Effector CD8-positive, alpha-beta T cell (primary cell): ENCODE measurements at regions not wholly inside any gene's neighbourhood (a gene's known extent, or its start where the extent isn't known, plus 50 kb on each side); places are given as distances from the start of the nearest gene placed in this dataset.

ENCODE experiments used
- DNase-seq: peaks from one replicate; lab custom pipeline; 2025; lab: John Stamatoyannopoulos, UW

GRCh38 chr17:77572065-77572601 lies 386.4 kb upstream of the TNRC6C start:
- no peak for DNase-seq

DNA sequence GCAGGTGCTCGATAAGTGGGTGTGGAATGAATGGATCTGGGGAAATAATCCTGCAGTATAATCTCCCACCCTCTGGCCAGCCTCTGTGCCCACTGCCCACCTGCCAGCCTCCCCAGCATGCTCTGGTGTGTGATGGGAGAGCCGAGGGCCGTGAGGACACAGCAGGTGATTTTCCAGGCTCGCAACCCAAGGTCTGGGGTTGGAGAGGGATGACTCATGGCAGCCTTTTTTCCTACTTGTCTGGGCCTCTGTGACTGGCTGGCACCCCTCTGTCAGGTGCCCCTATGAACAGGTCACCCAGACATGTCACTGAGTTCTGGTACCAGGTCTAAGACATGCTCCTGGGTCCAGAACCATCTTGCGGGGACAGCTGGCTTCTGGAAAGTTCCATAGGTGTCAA lies 385.7 kb upstream of the TNRC6C start:
- no peak for DNase-seq

GRCh38 chr17:77577491-77577890 lies 381.0 kb upstream of the TNRC6C start:
- DNase-seq: no peak

DNA sequence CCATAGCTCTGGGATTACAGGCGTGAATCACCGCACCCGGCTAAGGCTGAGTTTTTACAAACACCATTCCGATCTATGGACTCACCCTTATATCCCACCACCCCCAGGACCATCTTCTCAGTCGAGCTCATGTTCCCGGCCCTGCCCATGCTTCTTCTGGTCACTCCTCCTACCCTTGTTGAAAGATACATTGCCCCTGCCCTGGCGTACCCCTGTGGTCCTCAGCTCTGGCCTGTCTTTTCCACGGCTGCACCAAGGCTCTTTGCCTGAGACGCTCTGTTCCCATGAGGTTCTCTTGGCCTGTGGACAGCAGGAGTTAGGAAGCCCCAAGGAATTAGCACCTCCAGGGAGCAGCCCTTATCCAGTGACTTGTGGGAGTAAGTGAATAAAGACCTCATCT lies 379.4 kb upstream of the TNRC6C start:
- no peak for DNase-seq

- no peak for DNase-seq
Measured at GRCh38 chr17:77579682-77580081, 378.8 kb upstream of the TNRC6C start.

GRCh38 chr17:77580531-77581270 lies 377.8 kb upstream of the TNRC6C start:
- DNase-seq: no peak

- DNase-seq: no peak
Measured at GRCh38 chr17:77581480-77581879, 377.0 kb upstream of the TNRC6C start.

- DNase-seq: no peak
Measured at GRCh38 chr17:77585142-77585860, 373.2 kb upstream of the TNRC6C start.

DNA sequence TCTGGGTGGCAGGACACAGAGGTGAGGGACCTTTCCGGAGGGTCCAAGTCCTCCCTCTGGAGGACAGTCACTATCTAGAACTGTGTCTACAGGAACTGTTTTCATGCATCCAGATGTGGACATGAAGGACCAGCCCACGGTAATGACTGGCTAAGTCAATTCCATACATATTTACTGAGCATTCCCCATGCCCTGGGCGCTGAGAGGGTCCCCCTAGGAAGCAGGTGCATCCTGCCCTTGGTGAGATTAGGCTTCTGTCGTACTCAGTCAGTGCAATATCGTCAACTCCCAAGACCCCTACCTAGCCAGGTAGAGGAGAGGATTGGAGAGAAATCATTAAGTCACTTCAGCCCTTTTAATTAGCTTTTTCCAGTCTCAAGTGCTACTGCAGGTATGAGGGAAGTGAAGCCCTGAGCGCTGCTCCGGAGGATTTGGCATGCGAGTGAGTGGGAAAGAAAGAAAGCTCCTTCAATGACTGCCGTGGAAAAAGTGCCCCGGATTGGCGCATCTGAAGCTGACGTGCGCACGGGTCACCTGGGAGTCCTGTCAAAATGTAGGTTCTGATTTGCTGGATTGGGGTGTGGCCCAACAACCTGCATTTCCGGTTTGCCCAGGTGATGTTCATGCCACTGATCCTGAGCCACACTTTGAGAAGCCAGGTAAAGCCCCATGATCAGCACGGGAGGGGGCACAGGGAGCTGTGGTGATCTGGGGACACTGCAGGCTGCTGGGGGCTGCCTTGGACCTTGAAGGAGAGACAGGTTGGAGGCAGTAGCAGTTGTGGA lies 367.4 kb upstream of the TNRC6C start:
- DNase-seq: no peak

GRCh38 chr17:77592106-77592865 lies 366.2 kb upstream of the TNRC6C start:
- no peak for DNase-seq

- no peak for DNase-seq
Measured at GRCh38 chr17:77593081-77593480, 365.4 kb upstream of the TNRC6C start.

DNA sequence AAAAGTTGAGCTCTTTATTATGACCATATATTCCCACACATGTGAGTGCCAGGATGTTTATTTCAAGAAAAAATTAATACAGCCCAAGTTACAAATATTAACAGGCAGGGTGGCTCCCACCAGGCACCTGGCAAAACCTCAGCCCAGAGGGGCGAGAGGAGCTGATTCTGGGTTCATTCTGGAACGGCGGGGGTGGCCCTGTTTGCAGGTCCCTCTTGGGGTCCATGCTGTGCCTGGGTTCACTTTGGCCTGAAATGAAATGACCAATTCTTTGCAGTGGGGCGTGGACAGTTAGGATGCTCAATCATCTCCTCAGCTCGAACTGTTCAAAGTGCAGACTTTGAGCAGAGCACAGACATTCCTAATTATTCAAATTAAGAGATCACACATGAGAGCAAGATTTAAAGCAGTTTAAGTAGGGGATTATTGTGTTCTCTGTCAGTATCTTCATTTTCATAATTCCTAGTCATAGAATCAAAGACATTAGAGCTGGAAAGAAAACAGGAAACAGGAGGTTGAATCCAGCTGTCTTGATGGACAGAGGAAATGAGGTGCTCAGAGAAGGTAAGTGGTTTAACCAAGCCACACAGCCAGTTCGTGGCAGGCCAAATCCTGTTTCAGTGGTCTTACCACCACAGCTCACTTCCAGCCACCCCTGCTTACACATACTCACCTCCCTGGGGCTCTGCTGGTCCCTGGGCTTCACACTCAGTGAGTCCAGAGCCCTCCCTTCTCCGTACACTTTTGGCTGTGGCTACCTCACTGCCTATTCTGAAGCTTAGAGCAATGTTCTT lies 363.9 kb upstream of the TNRC6C start:
- DNase-seq: no peak

DNA sequence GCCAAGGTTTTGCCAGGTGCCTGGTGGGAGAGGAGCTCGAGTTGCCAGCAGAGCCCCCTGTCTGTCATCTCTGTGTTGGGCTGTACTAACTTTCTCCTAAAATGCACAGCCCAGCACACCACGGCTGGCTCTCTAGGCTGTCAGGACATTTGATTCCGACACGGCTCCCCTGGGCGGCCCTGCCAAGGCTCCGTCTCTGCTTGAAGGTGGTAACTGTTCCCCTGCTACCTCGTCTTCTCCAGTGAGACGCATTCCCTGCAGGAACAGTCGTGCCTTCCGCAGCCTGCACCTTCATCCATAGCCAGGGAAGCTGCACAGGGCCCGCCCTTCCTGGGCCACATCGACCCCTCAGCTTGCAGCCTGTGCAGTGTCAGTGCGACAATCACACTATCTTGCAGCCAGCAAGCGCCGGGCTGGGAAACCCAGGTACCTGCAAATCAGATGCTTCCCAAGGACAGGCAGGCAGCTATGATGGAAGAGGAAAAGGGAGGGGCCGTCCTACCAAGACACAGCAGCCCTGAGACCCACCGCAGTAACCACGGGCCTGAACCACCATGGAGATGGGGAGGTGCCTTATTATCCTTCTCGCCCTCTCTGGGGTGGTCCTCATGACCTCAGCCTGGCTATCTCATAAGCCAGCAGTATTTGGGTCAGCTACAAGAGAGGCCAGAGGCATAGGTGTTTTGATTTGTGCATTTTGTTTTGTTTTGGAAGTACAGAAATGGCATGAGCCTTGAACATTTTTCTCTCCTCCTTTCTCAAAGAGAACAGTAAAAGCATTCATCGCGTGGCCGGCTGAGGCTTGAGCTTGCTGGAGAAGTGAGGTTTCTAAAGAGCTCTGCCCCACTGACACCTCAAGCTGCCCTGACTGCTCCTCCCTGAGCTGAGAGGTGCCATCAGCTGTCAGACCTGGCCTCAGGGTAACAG lies 361.7 kb upstream of the TNRC6C start:
- DNase-seq: no peak

GRCh38 chr17:77597418-77598240 lies 360.9 kb upstream of the TNRC6C start:
- DNase-seq: no peak

GRCh38 chr17:77598241-77598620 lies 360.3 kb upstream of the TNRC6C start:
- DNase-seq: no peak

- no peak for DNase-seq
Measured at GRCh38 chr17:77599699-77600098, 358.8 kb upstream of the TNRC6C start.

- DNase-seq: no peak
Measured at GRCh38 chr17:77600346-77600745, 358.2 kb upstream of the TNRC6C start.

DNA sequence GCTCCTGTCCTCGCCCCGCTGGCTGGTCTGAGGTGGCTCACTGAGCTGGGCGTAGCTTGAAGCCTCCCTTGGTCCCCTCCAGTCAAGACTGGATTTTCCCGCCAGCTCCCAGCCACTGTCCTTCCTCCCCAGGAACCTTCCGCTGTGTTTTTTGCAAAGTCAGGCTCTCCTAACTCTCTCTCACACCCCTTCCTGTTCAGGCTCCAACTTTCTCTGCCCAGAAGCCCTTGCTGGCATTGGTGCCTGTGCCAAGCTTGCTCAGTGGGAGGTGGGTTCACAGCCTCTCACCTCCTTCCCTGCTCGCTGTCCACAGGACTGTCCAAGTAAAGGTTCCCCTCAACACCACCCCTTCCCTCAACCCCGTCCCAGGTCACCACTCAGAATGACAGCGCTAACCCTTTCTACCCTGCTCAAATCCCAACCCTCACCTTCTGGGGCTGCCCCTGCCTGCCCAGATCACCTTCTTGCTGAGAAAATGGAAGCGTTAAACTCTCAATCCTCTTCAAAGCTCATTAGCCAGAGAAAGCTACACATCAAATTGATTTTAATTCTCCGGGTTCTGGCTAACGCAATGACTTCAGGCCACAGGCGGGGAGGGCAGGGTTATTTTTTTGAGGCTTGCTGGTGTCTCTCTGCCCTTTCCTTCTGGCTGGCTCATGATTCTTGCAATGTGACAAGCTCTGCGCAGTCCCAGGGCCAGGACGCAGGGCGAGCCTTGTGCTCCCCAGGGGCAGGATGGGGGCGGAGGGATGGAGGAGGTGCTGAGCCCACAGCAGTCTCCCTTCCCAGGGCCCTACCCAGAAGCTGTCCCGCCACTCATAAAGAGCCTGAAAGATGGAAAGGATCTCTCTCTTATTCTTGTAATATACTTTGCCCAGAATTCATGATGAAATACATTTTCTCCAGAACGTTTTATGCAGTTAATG lies 357.2 kb upstream of the TNRC6C start:
- DNase-seq: no peak
